GM12878 (cell line): ENCODE measurements at regions not wholly inside any gene's neighbourhood (a gene's known extent, or its start where the extent isn't known, plus 50 kb on each side); places are given as distances from the start of the nearest gene placed in this dataset.

Experiments
- ATAC-seq: fragments of 200-7000 bp; cut with Tn5 transposase; 3 replicates; pipeline ENCODE4 v1.9.1; 2020; ENCODE audit warnings: mild to moderate bottlenecking, moderate library complexity
- BruUV-seq: library from RNA; stranded (reverse); fragments of 400-500 nt; replicated peaks from 2 replicates; lab custom pipeline; 2021; lab: Mats Ljungman, UMichigan
- CTCF ChIA-PET: fragments of 300-600 bp; sonication (Branson Sonifier 250); formaldehyde crosslinking; extraction: SDS; loops from one replicate; lab custom pipeline; 2021; ENCODE audit warnings: inconsistent platforms; lab: Yijun Ruan, JAX
- POLR2A ChIA-PET: fragments of 350-600 bp; formaldehyde crosslinking; extraction: SDS; loops from one replicate; lab custom pipeline; 2021; ENCODE audit warnings: inconsistent platforms; lab: Charles Lee
- RAD21 ChIA-PET: fragments of 300-600 bp; sonication (Branson Sonifier 250); formaldehyde crosslinking; loops from one replicate; lab custom pipeline; 2023; ENCODE audit warnings: antibody characterized with exemption; ENCODE audit not compliant: unreplicated experiment; lab: Charles Lee
- SMC1A ChIA-PET: fragments of 300-600 bp; sonication (Branson Sonifier 250); formaldehyde crosslinking; loops from one replicate; lab custom pipeline; 2023; ENCODE audit not compliant: unreplicated experiment, uncharacterized antibody; lab: Charles Lee
- DNase-seq: peaks from one replicate; pipeline ENCODE4 v3.0.0-alpha.2; 2011; ENCODE audit warnings: low read depth, low spot score
- FAIRE-seq: peaks from 3 replicates; lab custom pipeline; 2011; peaks lifted over from hg19 to GRCh38; lab: Jason Lieb, UNC
- H2AFZ ChIP-seq: 2 replicates; pipeline ENCODE4 v1.6.0; 2011; ENCODE audit warnings: low read depth, low read length, control low read depth; ENCODE audit not compliant: control insufficient read depth
- H3K27ac ChIP-seq: 2 replicates; pipeline ENCODE4 v1.5.1; 2011; ENCODE audit warnings: control low read depth; ENCODE audit not compliant: control insufficient read depth, insufficient read depth
- H3K27me3 ChIP-seq, 2 experiments: replicated peaks in 1 of 2; 2 replicates each; pipeline versions ENCODE4 v1.6.0 to v1.6.1; 2011; ENCODE audit warnings: low read length in 1 of 2; ENCODE audit not compliant: control insufficient read depth in 2 of 2, insufficient read depth in 2 of 2
- H3K36me3 ChIP-seq, 2 experiments: 2 replicates each; pipeline ENCODE4 v1.5.1; 2011; ENCODE audit warnings: low read length in 1 of 2; ENCODE audit not compliant: control insufficient read depth in 2 of 2, insufficient read depth in 2 of 2
- H3K4me1 ChIP-seq: 2 replicates; pipeline ENCODE4 v1.6.1; 2011; ENCODE audit warnings: mild to moderate bottlenecking, low read length, moderate library complexity, mixed read lengths; ENCODE audit not compliant: control insufficient read depth, insufficient read depth
- H3K4me2 ChIP-seq: 2 replicates; pipeline ENCODE4 v1.6.0; 2011; ENCODE audit warnings: control low read depth; ENCODE audit not compliant: control insufficient read depth, insufficient read depth
- H3K4me3 ChIP-seq: fragments of 200-600 bp; sonication (generic); 2 replicates; pipeline ENCODE4 v1.5.1; 2016
- H3K79me2 ChIP-seq: 2 replicates; pipeline ENCODE4 v1.6.0; 2011; ENCODE audit warnings: low read length; ENCODE audit not compliant: control insufficient read depth, insufficient read depth
- H3K9ac ChIP-seq: 2 replicates; pipeline ENCODE4 v1.8.0; 2011; ENCODE audit warnings: low read length, control low read depth, mixed read lengths; ENCODE audit not compliant: control insufficient read depth, insufficient read depth
- H3K9me3 ChIP-seq: replicated peaks from 3 replicates; pipeline ENCODE4 v1.5.1; 2011; ENCODE audit warnings: mild to moderate bottlenecking, low read length; ENCODE audit not compliant: control insufficient read depth, insufficient read depth
- H4K20me1 ChIP-seq: 2 replicates; pipeline ENCODE4 v1.6.0; 2011; ENCODE audit not compliant: control insufficient read depth, insufficient read depth
- CHD2 ChIP-seq: IDR thresholded peaks from 2 replicates; pipeline ENCODE4 v1.6.1; 2011; ENCODE audit warnings: low read depth, low read length, improper control_type of control experiment, borderline replicate concordance
- EED ChIP-seq: sonication (generic); IDR thresholded peaks from 2 replicates; pipeline ENCODE4 v1.6.1; 2016; ENCODE audit warnings: antibody characterized with exemption, low read depth
- FOS ChIP-seq: IDR thresholded peaks from 3 replicates; pipeline ENCODE4 v1.6.1; 2011; ENCODE audit warnings: borderline replicate concordance; ENCODE audit not compliant: insufficient read length; ENCODE audit errors: extremely low read depth
- HDAC2 ChIP-seq: fragments of 200-600 bp; sonication (generic); IDR thresholded peaks from 2 replicates; pipeline ENCODE4 v1.6.1; 2017
- IKZF2 ChIP-seq, 2 experiments: fragments of 450-650 bp; IDR thresholded peaks; 2 replicates each; pipeline ENCODE4 v1.6.1; 2017; ENCODE audit warnings: mild to moderate bottlenecking in 2 of 2, moderate library complexity in 2 of 2
- KLF5 ChIP-seq: fragments of 450-650 bp; IDR thresholded peaks from 2 replicates; pipeline ENCODE4 v1.6.1; 2014; ENCODE audit warnings: mild to moderate bottlenecking; ENCODE audit not compliant: partially characterized antibody
- NFIC ChIP-seq: IDR thresholded peaks from 2 replicates; pipeline ENCODE4 v1.6.1; 2012; ENCODE audit warnings: low read depth, mild to moderate bottlenecking, inconsistent platforms, low read length, moderate library complexity
- RCOR1 ChIP-seq: conservative IDR thresholded peaks from 2 replicates; pipeline ENCODE4 v1.6.1; 2012; ENCODE audit warnings: low read depth, low read length, improper control_type of control experiment
- SMAD1 ChIP-seq: fragments of 450-650 bp; IDR thresholded peaks from 2 replicates; pipeline ENCODE4 v1.6.1; 2018; ENCODE audit warnings: mild to moderate bottlenecking, low read depth; ENCODE audit not compliant: partially characterized antibody
- STAT1 ChIP-seq: fragments of 450-650 bp; conservative IDR thresholded peaks from 2 replicates; pipeline ENCODE4 v1.6.1; 2014; ENCODE audit warnings: antibody characterized with exemption, mild to moderate bottlenecking
- TAF1 ChIP-seq: IDR thresholded peaks from 2 replicates; pipeline ENCODE4 v1.6.1; 2011; ENCODE audit warnings: mild to moderate bottlenecking, low read depth, low read length, borderline replicate concordance
- TARDBP ChIP-seq: IDR thresholded peaks from 2 replicates; pipeline ENCODE4 v1.6.1; 2016; ENCODE audit warnings: borderline replicate concordance
- ZNF274 ChIP-seq: IDR thresholded peaks from one replicate; pipeline ENCODE4 v1.8.0; 2011; ENCODE audit not compliant: insufficient read length, insufficient read depth
- WGBS: methylation state at CpG from one replicate; pipeline ENCODE4 v1.1.6; 2016; ENCODE audit warnings: low lambda C conversion rate; ENCODE audit not compliant: insufficient replicate concordance, insufficient coverage; ENCODE audit errors: missing lambda C conversion rate; 5-methylcytosine and 5-hydroxymethylcytosine counted together
- in situ Hi-C: fragments of 300-500 bp; cut with MboI; formaldehyde crosslinking; loops from 9 replicates; pipeline ENCODE4 v1.14.3; 2018; ENCODE audit warnings: mixed read lengths
- intact Hi-C: fragments of 100-400 bp; cut with micrococcal nuclease; formaldehyde crosslinking; loops from one replicate; pipeline ENCODE4 v1.14.2; 2022; ENCODE audit not compliant: unreplicated experiment
- TF ChIP-seq, protein P1 (sequence below): fragments of 450-650 bp; IDR thresholded peaks from 2 replicates; pipeline ENCODE4 v1.6.1; 2018; ENCODE audit warnings: borderline replicate concordance, mild to moderate bottlenecking; ENCODE audit not compliant: partially characterized antibody
- TF ChIP-seq, protein P2 (sequence below): IDR thresholded peaks from 2 replicates; pipeline ENCODE4 v1.6.1; 2011; ENCODE audit warnings: borderline replicate concordance, low read depth, mild to moderate bottlenecking, moderate library complexity, mixed read lengths, low read length; ENCODE audit not compliant: insufficient read depth; ENCODE audit errors: extremely low read length
- TF ChIP-seq, protein P3 (sequence below): IDR thresholded peaks from 2 replicates; pipeline ENCODE4 v1.6.1; 2011; ENCODE audit warnings: low read depth, low read length, improper control_type of control experiment, borderline replicate concordance
- TF ChIP-seq, protein P4 (sequence below): fragments of 450-650 bp; formaldehyde crosslinking; IDR thresholded peaks from 2 replicates; pipeline ENCODE4 v1.4.0; 2020; ENCODE audit warnings: mild to moderate bottlenecking, moderate library complexity

DNA sequence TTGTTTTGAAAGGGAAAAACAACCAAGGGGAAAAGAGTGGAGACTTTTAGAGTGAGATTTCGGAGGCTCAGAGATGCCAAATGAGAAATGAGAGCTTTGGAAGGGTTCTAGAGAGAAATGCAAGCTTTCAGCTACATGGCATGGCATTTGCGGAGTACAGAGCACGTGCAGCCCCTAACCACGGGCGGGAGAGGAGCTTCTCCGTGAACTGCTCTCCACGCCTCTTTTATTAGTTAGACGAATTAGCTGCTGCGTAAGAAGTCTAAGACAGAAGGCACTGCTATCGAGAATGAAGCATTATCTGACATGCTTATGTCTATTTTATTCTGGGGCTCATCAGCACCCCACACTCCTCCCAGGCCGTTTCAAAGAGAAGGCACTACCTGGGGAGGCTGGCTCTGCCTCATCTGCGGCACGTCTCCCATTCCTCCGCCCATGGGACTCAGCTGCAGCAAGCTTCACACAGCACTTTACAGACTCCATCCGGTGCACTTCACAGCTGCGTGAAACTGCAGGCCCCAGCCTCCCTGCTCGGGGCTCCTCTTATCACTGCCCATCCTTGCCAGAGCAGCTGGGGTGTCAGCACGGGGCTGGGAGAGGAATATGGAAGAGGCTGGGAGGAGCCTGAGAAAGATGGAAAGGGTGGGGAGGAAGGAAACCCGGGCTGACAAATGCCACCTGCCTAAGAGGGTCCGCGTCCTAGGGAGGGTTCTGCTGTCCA is 207.3 kb upstream of the APCDD1 start:
- Histone ChIP-seq H3K4me2 (no peak overlapping the region), H3K9me3 (no peaks in the 10 kb centered on the region), H3K27me3 (peaks cover 0 to 2% of the 10 kb centered on the region in 2 experiments; a peak in 2 of 4 replicates), H3K4me3 (no peak overlapping the region), H3K9ac (no peak overlapping the region), H3K27ac (no peak overlapping the region), H3K36me3 (no peaks in the 10 kb centered on the region), H4K20me1 (no peaks in the 10 kb centered on the region), H3K79me2 (no peaks in the 10 kb centered on the region), H3K4me1 (no peaks in the 10 kb centered on the region), H2AFZ (no peak overlapping the region)
- no TSS peak for BruUV-seq
- ChIA-PET POLR2A (no interaction called here), RAD21 (no interaction called here), CTCF (interaction anchor here (0.5 to 1.2 kb wide), 2 partner anchors 156 to 303 kb away, joined by 3 read pairs; no protein-coding TSS in a partner anchor), SMC1A (interaction anchor here (0.7 kb wide), 1 partner anchor 1719 kb away, joined by 3 read pairs; no protein-coding TSS in a partner anchor)
- no peak for DNase-seq
- intact Hi-C loops (no loop called here), in situ Hi-C loops (no loop called here)
- no peak for FAIRE-seq
- ATAC-seq, result no peak
- 40% methylated on average over 21 of the region's 21 CpGs for WGBS
- TF ChIP-seq KLF5, result no peak
- no peak for TF ChIP-seq TAF1
- no peak for TF ChIP-seq TARDBP
- TF ChIP-seq HDAC2, result no peak
- TF ChIP-seq, protein P1, sequence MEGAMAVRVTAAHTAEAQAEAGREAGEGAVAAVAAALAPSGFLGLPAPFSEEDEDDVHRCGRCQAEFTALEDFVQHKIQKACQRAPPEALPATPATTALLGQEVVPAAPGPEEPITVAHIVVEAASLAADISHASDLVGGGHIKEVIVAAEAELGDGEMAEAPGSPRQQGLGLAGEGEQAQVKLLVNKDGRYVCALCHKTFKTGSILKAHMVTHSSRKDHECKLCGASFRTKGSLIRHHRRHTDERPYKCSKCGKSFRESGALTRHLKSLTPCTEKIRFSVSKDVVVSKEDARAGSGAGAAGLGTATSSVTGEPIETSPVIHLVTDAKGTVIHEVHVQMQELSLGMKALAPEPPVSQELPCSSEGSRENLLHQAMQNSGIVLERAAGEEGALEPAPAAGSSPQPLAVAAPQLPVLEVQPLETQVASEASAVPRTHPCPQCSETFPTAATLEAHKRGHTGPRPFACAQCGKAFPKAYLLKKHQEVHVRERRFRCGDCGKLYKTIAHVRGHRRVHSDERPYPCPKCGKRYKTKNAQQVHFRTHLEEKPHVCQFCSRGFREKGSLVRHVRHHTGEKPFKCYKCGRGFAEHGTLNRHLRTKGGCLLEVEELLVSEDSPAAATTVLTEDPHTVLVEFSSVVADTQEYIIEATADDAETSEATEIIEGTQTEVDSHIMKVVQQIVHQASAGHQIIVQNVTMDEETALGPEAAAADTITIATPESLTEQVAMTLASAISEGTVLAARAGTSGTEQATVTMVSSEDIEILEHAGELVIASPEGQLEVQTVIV, result no peak
- no peak for TF ChIP-seq RCOR1
- TF ChIP-seq EED, result no peak
- TF ChIP-seq CHD2, result no peak
- no peak for TF ChIP-seq STAT1
- TF ChIP-seq IKZF2 (IDR thresholded peaks at IDR 0.05), result no peak
- TF ChIP-seq, protein P2, sequence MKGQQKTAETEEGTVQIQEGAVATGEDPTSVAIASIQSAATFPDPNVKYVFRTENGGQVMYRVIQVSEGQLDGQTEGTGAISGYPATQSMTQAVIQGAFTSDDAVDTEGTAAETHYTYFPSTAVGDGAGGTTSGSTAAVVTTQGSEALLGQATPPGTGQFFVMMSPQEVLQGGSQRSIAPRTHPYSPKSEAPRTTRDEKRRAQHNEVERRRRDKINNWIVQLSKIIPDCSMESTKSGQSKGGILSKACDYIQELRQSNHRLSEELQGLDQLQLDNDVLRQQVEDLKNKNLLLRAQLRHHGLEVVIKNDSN, result no peak
- TF ChIP-seq, protein P3, sequence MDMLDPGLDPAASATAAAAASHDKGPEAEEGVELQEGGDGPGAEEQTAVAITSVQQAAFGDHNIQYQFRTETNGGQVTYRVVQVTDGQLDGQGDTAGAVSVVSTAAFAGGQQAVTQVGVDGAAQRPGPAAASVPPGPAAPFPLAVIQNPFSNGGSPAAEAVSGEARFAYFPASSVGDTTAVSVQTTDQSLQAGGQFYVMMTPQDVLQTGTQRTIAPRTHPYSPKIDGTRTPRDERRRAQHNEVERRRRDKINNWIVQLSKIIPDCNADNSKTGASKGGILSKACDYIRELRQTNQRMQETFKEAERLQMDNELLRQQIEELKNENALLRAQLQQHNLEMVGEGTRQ, result no peak
- TF ChIP-seq, protein P4, sequence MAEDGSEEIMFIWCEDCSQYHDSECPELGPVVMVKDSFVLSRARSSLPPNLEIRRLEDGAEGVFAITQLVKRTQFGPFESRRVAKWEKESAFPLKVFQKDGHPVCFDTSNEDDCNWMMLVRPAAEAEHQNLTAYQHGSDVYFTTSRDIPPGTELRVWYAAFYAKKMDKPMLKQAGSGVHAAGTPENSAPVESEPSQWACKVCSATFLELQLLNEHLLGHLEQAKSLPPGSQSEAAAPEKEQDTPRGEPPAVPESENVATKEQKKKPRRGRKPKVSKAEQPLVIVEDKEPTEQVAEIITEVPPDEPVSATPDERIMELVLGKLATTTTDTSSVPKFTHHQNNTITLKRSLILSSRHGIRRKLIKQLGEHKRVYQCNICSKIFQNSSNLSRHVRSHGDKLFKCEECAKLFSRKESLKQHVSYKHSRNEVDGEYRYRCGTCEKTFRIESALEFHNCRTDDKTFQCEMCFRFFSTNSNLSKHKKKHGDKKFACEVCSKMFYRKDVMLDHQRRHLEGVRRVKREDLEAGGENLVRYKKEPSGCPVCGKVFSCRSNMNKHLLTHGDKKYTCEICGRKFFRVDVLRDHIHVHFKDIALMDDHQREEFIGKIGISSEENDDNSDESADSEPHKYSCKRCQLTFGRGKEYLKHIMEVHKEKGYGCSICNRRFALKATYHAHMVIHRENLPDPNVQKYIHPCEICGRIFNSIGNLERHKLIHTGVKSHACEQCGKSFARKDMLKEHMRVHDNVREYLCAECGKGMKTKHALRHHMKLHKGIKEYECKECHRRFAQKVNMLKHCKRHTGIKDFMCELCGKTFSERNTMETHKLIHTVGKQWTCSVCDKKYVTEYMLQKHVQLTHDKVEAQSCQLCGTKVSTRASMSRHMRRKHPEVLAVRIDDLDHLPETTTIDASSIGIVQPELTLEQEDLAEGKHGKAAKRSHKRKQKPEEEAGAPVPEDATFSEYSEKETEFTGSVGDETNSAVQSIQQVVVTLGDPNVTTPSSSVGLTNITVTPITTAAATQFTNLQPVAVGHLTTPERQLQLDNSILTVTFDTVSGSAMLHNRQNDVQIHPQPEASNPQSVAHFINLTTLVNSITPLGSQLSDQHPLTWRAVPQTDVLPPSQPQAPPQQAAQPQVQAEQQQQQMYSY, result no peak
- TF ChIP-seq NFIC, result no peak
- TF ChIP-seq ZNF274, result no peak
- TF ChIP-seq SMAD1, result no peak
- TF ChIP-seq FOS, result no peak
